Dedifferentiated amniotic fluid mesenchymal stem cell (primary cell): ENCODE measurements at regions not wholly inside any gene's neighbourhood (a gene's known extent, or its start where the extent isn't known, plus 50 kb on each side); places are given as distances from the start of the nearest gene placed in this dataset.
A peak's percentile ranks its signal among the peaks of the same experiment; 100 is the strongest.

ENCODE experiments used
- DNase-seq: peaks from one replicate; pipeline ENCODE4 v3.0.0-alpha.2; 2016; ENCODE audit errors: extremely low spot score

- no peak for DNase-seq
Measured at GRCh38 chr13:65036999-65037398, 2193.1 kb downstream of the PCDH9 start.

- DNase-seq, result no peak
Measured at GRCh38 chr13:65035302-65035701, 2194.8 kb downstream of the PCDH9 start.

DNA sequence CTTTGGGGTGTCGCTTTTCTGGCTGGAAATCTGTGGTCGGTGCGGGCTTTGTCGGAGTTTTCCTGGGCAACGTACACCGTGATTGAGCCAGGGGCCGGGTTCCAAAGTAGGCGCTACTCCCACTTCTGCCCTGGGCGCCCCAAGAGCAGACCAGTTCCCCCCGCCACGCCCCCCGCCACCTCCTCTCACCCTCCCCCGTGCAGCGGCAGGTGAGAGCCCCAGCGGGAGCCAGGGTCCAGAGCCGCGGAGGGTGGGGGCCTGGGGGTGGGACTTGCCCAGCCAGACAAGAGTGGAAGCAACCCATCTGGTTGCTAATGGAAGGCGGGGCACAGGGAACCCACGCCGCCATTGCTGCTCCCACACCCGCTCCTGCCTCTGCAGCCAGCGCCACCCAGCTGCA lies 2195.9 kb downstream of the PCDH9 start:
- DNase-seq, result no peak

DNA sequence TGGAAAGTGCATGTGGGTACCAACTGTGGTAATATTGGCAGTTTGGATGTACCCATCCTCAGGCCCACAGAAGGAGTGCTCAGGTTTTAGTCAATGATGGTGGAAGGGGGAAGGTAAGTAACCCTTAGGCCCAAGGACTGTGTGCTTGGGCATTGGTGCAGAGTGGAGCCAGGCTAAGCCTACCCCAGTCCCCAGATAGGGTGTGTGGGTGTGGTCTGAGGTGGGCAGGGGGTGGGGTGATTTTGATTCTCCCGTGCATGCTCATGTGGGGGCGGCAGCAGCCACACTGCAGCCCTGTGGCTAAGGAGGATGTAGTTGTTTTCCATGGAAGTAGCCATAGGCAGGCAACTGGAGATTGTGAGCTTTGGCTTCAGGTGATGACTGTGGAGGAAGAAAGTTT lies 2197.3 kb downstream of the PCDH9 start:
- DNase-seq, result no peak

- DNase-seq, result no peak
Measured at GRCh38 chr13:65028101-65028500, 2202.0 kb downstream of the PCDH9 start.

- DNase-seq, result no peak
Measured at GRCh38 chr13:65026505-65026904, 2203.6 kb downstream of the PCDH9 start.

GRCh38 chr13:65011378-65011777 lies 2218.8 kb downstream of the PCDH9 start:
- no peak for DNase-seq

DNA sequence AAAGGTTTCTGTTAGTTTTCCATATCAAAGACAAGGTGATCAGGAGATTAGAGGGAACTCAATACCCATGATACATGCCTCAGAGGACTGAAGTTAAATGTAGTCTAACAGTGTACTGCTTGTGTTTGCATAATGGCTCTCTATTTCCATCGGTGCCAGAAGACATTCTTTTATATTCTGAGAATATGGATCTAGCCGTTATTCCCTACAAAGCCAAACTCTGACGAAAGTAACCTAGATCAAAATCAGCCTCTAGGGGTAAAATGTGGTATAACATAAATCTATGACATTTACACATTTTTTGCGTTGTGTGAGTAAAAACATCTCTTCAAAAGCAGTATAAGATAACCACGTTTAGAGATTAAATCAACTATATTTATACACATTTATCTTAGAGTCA lies 2232.7 kb downstream of the PCDH9 start:
- no peak for DNase-seq

- DNase-seq, result no peak
Measured at GRCh38 chr13:64993514-64994164, 2236.5 kb downstream of the PCDH9 start.

GRCh38 chr13:64992314-64992713 lies 2237.8 kb downstream of the PCDH9 start:
- no peak for DNase-seq

DNA sequence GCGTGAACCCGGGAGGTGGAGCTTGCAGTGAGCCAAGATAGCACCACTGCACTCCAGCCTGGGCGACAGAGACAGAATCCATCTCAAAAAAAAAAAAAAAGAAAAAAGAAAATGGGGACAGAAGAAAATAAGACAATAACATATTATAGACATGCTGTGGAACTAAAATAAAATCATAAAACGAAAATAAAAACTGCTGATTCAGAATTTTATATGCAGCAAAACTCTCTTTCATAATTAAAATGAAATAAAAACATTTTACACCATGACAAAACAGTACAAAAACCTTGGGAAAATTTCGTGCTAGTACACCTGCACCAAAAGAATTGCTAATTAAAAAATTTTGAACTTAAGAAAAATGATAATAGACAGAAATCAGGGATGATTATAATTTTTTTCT lies 2245.1 kb downstream of the PCDH9 start:
- no peak for DNase-seq

DNA sequence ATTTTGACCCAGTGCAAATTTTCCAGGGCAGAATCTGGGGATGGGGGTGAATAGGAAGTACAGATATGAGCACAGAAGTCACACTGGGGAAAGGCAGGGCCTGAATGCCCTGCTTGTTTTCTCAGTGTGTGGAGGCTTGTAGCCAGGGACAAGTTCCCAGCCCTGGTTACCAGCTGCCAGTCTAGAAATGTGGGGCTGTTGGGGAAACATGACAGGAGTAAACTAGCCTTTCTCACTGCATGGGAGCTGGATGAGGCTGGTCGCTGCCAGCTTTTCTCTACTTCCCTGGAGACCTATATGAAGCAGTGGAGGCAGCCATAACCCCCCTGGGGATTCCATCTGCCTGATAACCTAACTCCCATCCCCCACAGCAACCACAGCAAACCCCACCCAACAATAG lies 2267.7 kb downstream of the PCDH9 start:
- no peak for DNase-seq

DNA sequence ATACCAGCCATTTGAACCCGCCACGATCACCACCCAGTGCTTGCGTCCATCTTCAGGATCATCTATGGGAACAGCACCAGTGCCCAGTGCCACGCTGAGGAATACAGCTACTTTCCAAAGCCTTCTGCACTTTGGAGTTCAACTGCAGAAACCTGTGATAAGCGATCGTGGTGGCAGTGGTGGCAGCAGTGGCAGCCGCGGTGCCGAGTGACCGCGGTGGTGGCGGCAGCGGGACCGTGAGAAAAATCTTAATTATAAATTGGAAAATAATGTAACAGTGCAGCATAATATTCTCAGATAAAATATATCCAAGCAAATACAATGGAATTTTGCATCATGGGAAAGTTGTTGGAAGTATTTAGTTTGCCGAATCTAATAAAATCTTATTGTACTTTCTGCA lies 2270.9 kb downstream of the PCDH9 start:
- no peak for DNase-seq

DNA sequence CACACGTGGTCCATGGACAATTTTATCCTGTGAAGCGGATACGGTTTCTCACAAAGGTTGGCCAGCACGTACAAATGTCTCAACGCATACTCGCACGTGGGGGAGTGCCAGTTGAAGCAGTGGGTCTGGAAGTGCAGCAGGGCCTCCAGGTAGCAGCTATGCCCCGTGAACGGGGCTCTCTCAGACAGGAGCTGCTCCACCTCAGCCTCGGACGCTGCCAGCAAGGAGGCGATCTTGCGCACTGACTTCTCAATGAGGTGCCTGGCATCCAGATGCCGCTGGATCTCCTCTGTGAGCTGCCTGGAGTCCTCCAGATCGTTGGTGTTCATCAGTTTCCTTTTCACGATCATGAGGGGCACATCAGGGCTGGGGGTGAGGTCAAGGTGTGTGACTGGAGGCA lies 2272.0 kb downstream of the PCDH9 start:
- DNase-seq, result no peak

DNA sequence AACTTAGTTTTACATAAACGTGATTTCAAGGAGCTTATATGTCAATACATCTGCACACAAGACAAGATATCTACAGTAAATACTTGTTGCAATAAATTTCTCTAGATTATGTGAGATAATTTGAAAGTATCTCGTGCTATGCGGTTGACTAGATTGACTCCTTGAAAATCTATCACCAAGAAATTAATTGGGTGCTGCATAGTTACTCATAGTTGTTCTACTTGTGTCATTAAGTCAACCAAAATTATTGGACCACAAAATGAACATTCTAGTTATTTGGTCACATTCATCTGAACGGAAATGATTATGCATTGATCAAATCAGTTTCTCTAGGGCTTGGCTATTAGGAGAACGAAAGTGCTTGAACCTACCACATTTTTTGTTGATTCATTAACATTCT lies 2291.5 kb downstream of the PCDH9 start:
- no peak for DNase-seq

DNA sequence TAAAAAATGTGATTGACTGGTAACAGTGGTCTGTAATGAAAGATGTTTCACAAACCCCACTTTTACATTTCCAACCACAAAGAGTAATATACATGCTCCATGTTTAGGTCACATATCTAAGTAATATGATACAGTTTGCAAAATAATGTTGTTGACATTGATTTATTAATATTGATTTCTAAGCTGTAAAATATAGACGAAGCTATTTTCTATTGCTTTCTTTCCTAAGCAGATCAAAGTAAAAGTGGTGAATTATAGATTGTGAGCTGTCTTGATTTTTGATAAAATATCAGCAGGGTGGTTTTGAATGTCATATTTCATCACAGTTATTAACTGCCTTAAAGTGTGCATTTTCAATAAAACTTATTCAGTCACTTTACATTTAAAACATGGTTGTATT lies 2292.8 kb downstream of the PCDH9 start:
- no peak for DNase-seq

GRCh38 chr13:64936879-64937278 lies 2293.3 kb downstream of the PCDH9 start:
- no peak for DNase-seq

DNA sequence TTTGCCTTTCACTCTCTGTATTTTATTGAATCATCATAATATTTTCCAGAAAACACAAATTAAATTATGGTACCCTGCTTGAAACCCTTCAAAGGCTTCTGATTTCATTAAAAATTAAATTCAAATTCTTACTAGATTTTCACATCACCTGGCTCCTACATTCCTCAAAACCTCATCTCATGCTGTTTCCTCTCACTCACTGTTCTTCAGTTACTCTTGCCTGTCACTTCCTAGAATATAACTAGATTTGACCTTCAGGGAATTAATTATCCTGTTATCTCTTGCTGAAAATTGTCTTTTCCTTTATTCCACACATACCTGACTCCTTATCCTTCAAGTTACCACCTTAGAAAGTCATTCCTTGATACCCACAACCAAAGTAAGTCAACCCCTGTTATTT lies 2294.7 kb downstream of the PCDH9 start:
- DNase-seq, result no peak

GRCh38 chr13:64934569-64935362 lies 2295.4 kb downstream of the PCDH9 start:
- no peak for DNase-seq

- no peak for DNase-seq
Measured at GRCh38 chr13:64930636-64931035, 2299.5 kb downstream of the PCDH9 start.

GRCh38 chr13:64928696-64929499 lies 2301.2 kb downstream of the PCDH9 start:
- peak; percentile 88 for DNase-seq

DNA sequence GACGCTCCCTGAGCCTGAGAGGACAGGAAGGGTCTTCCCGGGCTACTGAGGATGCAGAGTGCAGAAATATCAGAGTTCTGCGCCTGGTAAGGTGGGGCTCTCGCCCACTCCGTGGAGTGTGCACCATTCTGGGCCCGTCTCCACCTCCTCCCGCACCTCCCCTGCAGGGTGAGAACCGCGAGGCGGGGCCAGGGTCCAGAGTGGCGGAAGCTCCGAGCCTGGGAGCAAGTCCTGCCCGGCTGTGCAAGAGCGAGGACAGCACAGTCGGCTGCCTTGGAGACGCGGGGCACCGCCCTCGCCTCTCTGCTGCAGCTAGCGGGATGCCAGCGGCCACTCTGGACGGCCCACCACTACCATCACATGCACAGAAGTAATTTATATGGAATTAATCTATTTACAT lies 2304.4 kb downstream of the PCDH9 start:
- DNase-seq, result no peak

DNA sequence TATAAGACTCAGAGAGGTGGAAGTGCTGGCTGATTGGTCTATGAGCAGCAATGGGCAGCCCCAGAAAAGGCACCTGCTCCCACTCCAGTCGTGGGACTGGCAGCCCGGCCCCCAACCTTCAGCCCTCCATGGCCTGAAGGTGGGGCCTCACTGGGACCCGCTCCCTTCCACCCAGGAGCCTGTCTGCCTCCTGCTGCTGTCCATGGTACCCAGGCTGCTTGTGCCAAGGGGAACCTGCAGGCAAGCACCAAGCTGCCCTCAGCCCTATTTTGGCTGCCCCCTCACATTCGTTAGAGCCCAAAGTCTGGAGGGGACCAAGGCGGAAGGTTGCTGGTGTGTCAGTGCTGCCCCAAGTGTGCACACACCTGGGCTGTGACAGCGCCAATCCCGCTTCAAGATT lies 2304.9 kb downstream of the PCDH9 start:
- no peak for DNase-seq
